ENCODE measurements at regions not wholly inside any gene's neighbourhood (a gene's known extent, or its start where the extent isn't known, plus 50 kb on each side); places are given as distances from the start of the nearest gene placed in this dataset.
A peak's percentile ranks its signal among the peaks of the same experiment; 100 is the strongest.

GRCh38 chr2:220687231-220687843 lies 884.8 kb downstream of the EPHA4 start (continued):
- no peak for TF ChIP-seq MGA (IDR thresholded peaks at IDR 0.05)
- no peak for TF ChIP-seq CBFA2T3 (IDR thresholded peaks at IDR 0.05)
- no peak for TF ChIP-seq NR2C2 (CRISPR knock-in tag; IDR thresholded peaks at IDR 0.05)
- TF ChIP-seq NR2C2 (tag; IDR thresholded peaks at IDR 0.05): no peak
- no peak for TF ChIP-seq ELF2 (CRISPR knock-in tag; IDR thresholded peaks at IDR 0.05)
- no peak for TF ChIP-seq NELFE (IDR thresholded peaks at IDR 0.05; ENCODE audit: insufficient read depth, insufficient read length)
- no peak for TF ChIP-seq SRSF3 (IDR thresholded peaks at IDR 0.05; ENCODE audit: insufficient read depth, low read length)
- TF ChIP-seq MAFF (IDR thresholded peaks at IDR 0.05; ENCODE audit: low read length): no peak
- TF ChIP-seq ZNF644 (tag; IDR thresholded peaks at IDR 0.05; ENCODE audit: low read depth): no peak
- peak; percentile 15 to 48 (median 30); a peak in 3 of 6 replicates for TF ChIP-seq CTCF (IDR thresholded peaks at IDR 0.05 in 2 of 3, conservative IDR thresholded peaks at IDR 0.05 in 1 of 3; ENCODE audit: insufficient read depth in 2 of 3, low read depth in 1 of 3, low read length in 3 of 3)
- TF ChIP-seq GMEB1 (CRISPR knock-in tag; IDR thresholded peaks at IDR 0.05): no peak

Measured in K562 (cell line).